NT2/D1 (cell line): ENCODE measurements at regions not wholly inside any gene's neighbourhood (a gene's known extent, or its start where the extent isn't known, plus 50 kb on each side); places are given as distances from the start of the nearest gene placed in this dataset.
"Not testable (repeated sequence)": the region's sequence is repeated elsewhere in the genome, so short reads cannot be mapped to it uniquely, and the experiment has no call there.

ENCODE experiments used
- DNase-seq: peaks from one replicate; pipeline ENCODE4 v3.0.0-alpha.2; 2011; ENCODE audit warnings: low read depth, low spot score
- H3K27me3 ChIP-seq: 2 replicates; pipeline ENCODE4 v1.6.0; 2011; ENCODE audit warnings: mild to moderate bottlenecking; ENCODE audit not compliant: insufficient read length, insufficient read depth
- H3K36me3 ChIP-seq: 2 replicates; pipeline ENCODE4 v1.6.1; 2011; ENCODE audit warnings: mild to moderate bottlenecking, low read length, mixed read lengths; ENCODE audit not compliant: insufficient read depth, insufficient read length
- H3K4me1 ChIP-seq: 2 replicates; pipeline ENCODE4 v1.5.1; 2011; ENCODE audit not compliant: insufficient read depth, insufficient read length
- H3K4me3 ChIP-seq: 2 replicates; pipeline ENCODE4 v1.5.1; 2011; ENCODE audit warnings: low read depth; ENCODE audit not compliant: insufficient read length
- H3K9ac ChIP-seq: 2 replicates; pipeline ENCODE4 v1.6.0; 2011; ENCODE audit warnings: low read depth; ENCODE audit not compliant: insufficient read length
- H3K9me3 ChIP-seq: 2 replicates; pipeline ENCODE4 v1.5.1; 2011; ENCODE audit warnings: mild to moderate bottlenecking, low read length; ENCODE audit not compliant: insufficient read depth
- SUZ12 ChIP-seq: IDR thresholded peaks from 2 replicates; pipeline ENCODE4 v1.6.1; 2011; ENCODE audit not compliant: insufficient read length, insufficient read depth; ENCODE audit errors: extremely low read depth
- YY1 ChIP-seq: IDR thresholded peaks from 2 replicates; pipeline ENCODE4 v1.6.1; 2011; ENCODE audit not compliant: insufficient read length, insufficient read depth
- ZNF274 ChIP-seq: IDR thresholded peaks from 2 replicates; pipeline ENCODE4 v1.6.1; 2011; ENCODE audit warnings: mild to moderate bottlenecking, low read depth, low read length

DNA sequence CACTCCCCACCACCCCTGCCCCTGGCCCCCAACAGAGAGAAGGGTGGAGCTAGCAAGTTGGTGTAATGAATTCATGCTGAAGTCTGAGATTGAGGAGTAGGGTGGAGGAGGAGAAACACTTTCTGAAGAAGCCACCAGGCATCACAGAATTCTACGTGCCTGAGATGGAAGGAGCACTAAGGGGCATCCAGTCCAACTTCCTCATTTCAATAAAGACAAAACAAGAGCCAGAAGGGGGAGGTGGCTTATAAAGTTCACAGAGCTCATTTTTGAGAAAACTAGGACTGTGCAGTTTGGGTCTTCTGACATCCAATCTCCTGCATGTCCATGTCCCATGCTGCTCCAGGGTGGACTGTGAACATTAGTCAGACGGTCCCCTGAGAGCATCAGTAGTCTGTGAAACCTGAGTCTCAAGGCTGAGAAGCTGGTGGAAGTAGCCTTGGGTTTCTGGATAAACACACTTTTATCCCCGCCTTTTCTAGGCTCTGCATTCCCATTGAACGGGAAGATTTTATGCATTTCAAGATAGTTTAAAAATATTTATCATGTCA is 77.7 kb downstream of the TRIM43 start:
- Histone ChIP-seq H3K27me3 (no peaks in the 10 kb centered on the region), H3K4me3 (no peak overlapping the region), H3K36me3 (no peaks in the 10 kb centered on the region), H3K4me1 (no peaks in the 10 kb centered on the region), H3K9me3 (no peaks in the 10 kb centered on the region), H3K9ac (no peak overlapping the region)
- no peak for TF ChIP-seq YY1
- TF ChIP-seq SUZ12, result no peak
- no peak for TF ChIP-seq ZNF274
- DNase-seq, result no peak

DNA sequence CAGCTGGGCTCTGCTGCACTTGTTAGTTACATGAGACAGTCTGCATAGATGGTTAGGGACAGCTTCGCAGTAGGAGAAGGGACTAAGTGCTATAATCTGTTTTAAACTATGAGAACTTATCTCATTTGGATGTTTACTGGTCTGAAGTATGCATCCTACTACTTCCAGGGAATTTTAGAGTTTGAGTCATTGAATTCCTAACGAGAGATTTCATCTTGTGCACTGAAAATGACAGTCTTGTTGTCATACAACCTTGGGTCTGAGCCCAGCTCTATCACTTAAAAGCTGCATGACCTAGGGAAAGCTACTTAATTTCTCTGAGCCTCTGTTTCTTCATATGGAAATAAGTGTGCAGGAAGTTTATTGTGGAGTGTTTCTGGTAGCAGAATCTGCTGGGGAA is 78.4 kb downstream of the TRIM43 start:
- DNase-seq, result no peak
- Histone ChIP-seq H3K4me3 (no peak overlapping the region), H3K27me3 (no peaks in the 10 kb centered on the region), H3K9me3 (no peaks in the 10 kb centered on the region), H3K36me3 (no peaks in the 10 kb centered on the region), H3K9ac (no peak overlapping the region), H3K4me1 (no peaks in the 10 kb centered on the region)
- no peak for TF ChIP-seq SUZ12
- no peak for TF ChIP-seq ZNF274
- no peak for TF ChIP-seq YY1

DNA sequence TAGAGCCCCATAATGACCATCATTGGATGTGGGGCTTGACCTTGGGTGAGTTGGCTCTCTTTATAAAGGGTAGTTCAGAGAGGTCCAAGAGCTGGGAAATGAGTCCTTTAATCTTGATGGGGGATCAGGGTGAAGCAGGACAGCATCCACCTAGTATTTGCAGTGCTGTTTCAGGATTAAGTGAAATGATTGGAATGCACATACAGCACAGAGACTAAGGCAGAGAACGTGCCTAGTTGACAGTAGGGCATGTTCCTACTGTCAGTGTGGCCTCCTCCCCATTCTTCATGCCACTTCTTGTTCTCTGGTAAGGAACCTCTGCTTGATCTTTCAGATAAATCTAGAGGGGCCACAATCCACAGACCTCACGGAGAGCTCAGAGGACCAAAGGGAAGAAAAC is 78.9 kb downstream of the TRIM43 start:
- Histone ChIP-seq H3K36me3 (no peaks in the 10 kb centered on the region), H3K9ac (no peak overlapping the region), H3K27me3 (no peaks in the 10 kb centered on the region), H3K4me1 (no peaks in the 10 kb centered on the region), H3K9me3 (no peaks in the 10 kb centered on the region), H3K4me3 (no peak overlapping the region)
- no peak for TF ChIP-seq ZNF274
- TF ChIP-seq SUZ12, result no peak
- TF ChIP-seq YY1, result no peak
- no peak for DNase-seq

GRCh38 chr2:95671171-95671570 is 79.4 kb downstream of the TRIM43 start:
- H3K9ac ChIP-seq, H3K27me3 ChIP-seq: not testable (repeated sequence)

DNA sequence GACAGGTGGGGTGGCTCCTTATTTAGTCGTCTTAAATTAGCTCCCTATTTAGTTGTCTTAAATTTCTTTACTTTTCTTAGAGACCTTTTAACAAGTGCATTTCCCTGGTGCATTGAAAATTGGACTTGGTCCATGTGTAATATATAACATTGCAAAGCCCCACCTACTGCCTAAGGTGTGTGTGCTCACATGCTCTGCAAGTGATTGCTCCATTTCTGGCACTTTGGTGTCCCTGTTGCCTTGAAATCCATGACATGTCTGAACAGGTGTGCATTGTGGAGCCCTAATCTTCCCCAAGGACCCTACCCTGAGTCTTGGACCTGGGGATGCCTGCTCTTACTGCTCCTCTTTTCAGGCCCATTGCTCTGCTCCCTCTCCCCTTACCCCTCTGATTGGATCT is 80.2 kb downstream of the TRIM43 start:
- H3K27me3 ChIP-seq, H3K9me3 ChIP-seq, H3K4me1 ChIP-seq, H3K9ac ChIP-seq, DNase-seq, H3K4me3 ChIP-seq, H3K36me3 ChIP-seq: not testable (repeated sequence)

More at GRCh38 chr2:95671171-95671570, 79.4 kb downstream of the TRIM43 start:
- not testable (repeated sequence) for DNase-seq, H3K4me3 ChIP-seq, H3K9me3 ChIP-seq, H3K4me1 ChIP-seq, H3K36me3 ChIP-seq

GRCh38 chr2:95672500-95672899 is 80.7 kb downstream of the TRIM43 start:
- H3K4me3 ChIP-seq, H3K4me1 ChIP-seq, DNase-seq, H3K9ac ChIP-seq, H3K36me3 ChIP-seq, H3K9me3 ChIP-seq, H3K27me3 ChIP-seq: not testable (repeated sequence)

DNA sequence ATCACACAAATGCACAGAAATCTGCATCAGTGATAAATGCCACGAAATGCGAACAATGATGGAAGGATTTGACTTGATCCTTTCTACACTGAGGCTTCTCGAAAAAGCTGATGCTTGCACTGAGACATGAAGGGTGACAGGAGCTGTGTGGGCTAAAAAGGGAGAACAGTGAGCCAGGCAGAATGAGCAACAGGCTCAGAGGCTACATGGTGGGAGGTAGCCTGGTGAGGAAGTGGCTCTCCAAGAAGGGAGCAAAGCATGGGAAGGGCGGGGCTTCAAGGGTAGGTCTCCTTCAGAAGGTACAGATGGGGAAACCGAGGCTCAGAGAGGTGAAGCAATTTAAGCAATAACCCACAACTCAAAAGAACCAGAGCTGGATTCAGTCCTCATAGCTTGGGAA is 82.4 kb downstream of the TRIM43 start:
- no peaks in the 10 kb centered on the region for H3K27me3 ChIP-seq
- no peak overlapping the region for H3K9ac ChIP-seq

DNA sequence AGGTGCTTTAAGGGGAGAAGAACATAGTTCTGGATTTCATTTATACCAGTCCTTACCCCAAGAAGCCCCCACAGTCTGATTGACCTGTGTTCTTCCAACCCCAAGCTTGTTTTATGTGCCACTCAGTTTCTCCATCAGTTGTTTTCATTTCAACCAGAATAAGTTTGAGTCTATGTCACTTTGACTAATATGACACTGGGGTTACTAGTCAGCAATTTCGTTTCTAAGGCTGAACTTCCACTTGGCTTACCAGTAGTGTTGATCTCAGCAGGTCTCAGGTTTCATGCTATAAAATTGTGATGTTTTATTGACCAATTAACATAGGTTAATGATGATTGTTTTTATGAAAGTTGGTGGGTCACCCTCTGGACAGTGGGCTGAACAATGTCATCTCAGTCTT is 84.8 kb downstream of the TRIM43 start:
- not testable (repeated sequence) for H3K4me3 ChIP-seq, H3K36me3 ChIP-seq, H3K9me3 ChIP-seq, H3K4me1 ChIP-seq, DNase-seq, H3K9ac ChIP-seq
- H3K27me3 ChIP-seq, result peaks cover 12% of the 10 kb centered on the region

More for the DNA sequence above, 82.4 kb downstream of the TRIM43 start:
- Histone ChIP-seq H3K36me3 (no peaks in the 10 kb centered on the region), H3K4me3 (no peak overlapping the region), H3K4me1 (no peaks in the 10 kb centered on the region), H3K9me3 (no peaks in the 10 kb centered on the region)
- no peak for DNase-seq
- no peak for TF ChIP-seq ZNF274
- TF ChIP-seq YY1, result no peak
- TF ChIP-seq SUZ12, result no peak
